HFF-Myc (cell line): ENCODE measurements at regions not wholly inside any gene's neighbourhood (a gene's known extent, or its start where the extent isn't known, plus 50 kb on each side); places are given as distances from the start of the nearest gene placed in this dataset.
"Not testable (repeated sequence)": the region's sequence is repeated elsewhere in the genome, so short reads cannot be mapped to it uniquely, and the experiment has no call there.

ENCODE experiments used
- DNase-seq: peaks from one replicate; pipeline ENCODE4 v3.0.0-alpha.2; 2011; ENCODE audit warnings: low read depth; ENCODE audit errors: extremely low read depth
- H3K4me3 ChIP-seq: replicated peaks from 2 replicates; pipeline ENCODE4 v1.5.1; 2011; ENCODE audit warnings: low read depth, mild to moderate bottlenecking, control low read depth, low read length
- TF ChIP-seq, protein P1 (sequence below): IDR thresholded peaks from 2 replicates; pipeline ENCODE4 v1.5.1; 2012; ENCODE audit warnings: mild to moderate bottlenecking, low read depth, low read length, control low read depth; ENCODE audit errors: missing control alignments

DNA sequence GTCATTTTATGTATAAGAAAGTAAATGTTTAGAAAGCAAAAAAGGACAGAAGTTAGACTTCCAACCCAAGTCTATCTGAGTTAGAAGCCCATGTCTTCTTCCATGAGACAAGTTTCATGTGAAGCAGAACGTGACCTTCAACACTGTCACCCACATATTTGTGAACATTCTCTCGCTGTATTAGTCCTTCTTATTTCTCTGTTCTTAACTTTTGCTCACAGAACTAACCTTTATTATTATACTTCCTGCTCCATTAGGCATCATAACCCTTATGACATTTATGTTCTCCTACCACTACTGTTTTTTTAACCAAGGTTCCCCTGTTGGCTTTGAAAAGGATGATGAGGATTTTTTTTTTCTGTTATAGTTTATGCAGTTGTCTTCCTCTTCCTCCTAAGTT is 238.8 kb downstream of the ZNF608 start:
- DNase-seq = no peak
- H3K4me3 ChIP-seq = no peak overlapping the region
- TF ChIP-seq, protein P1, sequence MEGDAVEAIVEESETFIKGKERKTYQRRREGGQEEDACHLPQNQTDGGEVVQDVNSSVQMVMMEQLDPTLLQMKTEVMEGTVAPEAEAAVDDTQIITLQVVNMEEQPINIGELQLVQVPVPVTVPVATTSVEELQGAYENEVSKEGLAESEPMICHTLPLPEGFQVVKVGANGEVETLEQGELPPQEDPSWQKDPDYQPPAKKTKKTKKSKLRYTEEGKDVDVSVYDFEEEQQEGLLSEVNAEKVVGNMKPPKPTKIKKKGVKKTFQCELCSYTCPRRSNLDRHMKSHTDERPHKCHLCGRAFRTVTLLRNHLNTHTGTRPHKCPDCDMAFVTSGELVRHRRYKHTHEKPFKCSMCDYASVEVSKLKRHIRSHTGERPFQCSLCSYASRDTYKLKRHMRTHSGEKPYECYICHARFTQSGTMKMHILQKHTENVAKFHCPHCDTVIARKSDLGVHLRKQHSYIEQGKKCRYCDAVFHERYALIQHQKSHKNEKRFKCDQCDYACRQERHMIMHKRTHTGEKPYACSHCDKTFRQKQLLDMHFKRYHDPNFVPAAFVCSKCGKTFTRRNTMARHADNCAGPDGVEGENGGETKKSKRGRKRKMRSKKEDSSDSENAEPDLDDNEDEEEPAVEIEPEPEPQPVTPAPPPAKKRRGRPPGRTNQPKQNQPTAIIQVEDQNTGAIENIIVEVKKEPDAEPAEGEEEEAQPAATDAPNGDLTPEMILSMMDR = no peak

DNA sequence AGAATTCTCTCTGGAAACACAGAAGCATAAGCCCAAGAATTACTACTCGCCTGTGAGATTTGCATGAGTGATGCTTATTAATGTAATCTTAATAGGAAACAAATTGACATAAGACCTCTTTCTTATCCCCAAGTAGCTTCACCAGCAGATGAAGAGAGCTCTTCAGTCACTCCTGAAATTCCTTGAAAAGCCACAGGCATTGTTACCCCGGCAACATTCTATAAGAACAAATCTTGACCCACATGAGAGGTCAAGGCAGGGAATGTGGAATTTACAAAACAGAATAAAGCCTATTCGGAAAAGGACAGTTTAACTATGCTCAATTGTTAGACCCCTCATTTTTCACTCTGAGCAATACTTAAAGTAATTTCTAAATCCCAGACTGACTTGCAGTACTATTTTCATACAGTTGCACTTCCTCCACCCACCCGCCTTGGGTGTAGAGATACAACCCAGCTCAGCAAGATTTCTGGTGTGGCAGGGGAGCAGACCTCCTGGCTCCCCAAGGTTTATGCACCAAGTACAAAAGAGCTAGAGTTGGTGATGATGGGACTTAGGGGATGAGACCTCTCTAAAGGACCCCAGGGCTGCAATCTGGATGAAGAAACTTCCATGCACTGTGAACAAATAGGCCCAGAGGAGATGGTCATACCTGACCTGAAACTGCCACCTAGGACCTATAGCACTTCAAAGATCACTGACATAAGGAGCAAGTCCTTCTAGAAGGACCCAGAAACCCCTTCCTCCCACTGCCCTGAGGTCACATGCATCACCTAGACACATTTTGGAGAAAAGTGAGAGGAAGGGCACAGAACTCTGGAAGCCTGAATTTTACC is 242.1 kb downstream of the ZNF608 start:
- TF ChIP-seq, protein P1 = no peak
- H3K4me3 ChIP-seq = no peak overlapping the region
- DNase-seq = no peak

GRCh38 chr5:124502551-124502950 is 243.9 kb downstream of the ZNF608 start:
- no peak for DNase-seq
- no peak overlapping the region for H3K4me3 ChIP-seq
- TF ChIP-seq, protein P1 = no peak

GRCh38 chr5:124499818-124500217 is 246.6 kb downstream of the ZNF608 start:
- DNase-seq, H3K4me3 ChIP-seq: not testable (repeated sequence)

GRCh38 chr5:124496968-124497367 is 249.5 kb downstream of the ZNF608 start:
- H3K4me3 ChIP-seq, DNase-seq: not testable (repeated sequence)

DNA sequence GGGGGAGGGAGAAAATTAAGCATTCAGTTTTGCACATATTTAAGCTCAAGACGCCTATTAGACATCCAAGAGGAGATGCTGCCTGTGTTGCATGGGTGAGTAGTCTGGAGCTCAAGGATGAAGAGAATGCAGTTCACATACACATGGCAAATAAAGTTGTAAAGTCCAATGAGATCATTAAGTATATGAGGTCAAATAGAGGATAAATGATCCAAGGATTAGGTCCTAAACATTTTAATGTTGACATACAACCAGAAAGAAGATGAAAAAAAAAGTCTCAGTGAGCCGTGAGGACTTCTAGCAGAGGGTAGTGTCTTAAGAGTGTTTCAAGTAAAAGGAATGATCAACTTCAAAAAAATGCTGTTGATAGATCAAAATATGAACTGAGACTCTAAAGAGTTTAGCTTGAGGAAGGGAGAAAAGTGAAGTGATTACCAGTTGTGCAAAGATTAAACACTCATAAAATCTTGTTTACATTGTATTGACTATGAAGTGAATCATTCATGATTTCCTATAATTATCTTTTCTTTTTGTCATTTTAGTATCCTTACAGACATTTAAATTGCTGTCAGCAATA is 251.8 kb downstream of the ZNF608 start:
- no peak overlapping the region for H3K4me3 ChIP-seq
- no peak for DNase-seq
- TF ChIP-seq, protein P1 = no peak

- TF ChIP-seq, protein P1 = no peak
- no peak overlapping the region for H3K4me3 ChIP-seq
- DNase-seq = no peak
Observed at GRCh38 chr5:124492444-124493224, 253.8 kb downstream of the ZNF608 start.

- not testable (repeated sequence) for DNase-seq, H3K4me3 ChIP-seq
Observed at GRCh38 chr5:124490315-124490714, 256.1 kb downstream of the ZNF608 start.
